Choroid plexus epithelial cell (primary cell): ENCODE measurements at regions not wholly inside any gene's neighbourhood (a gene's known extent, or its start where the extent isn't known, plus 50 kb on each side); places are given as distances from the start of the nearest gene placed in this dataset.

Experiments used
- DNase-seq: peaks from one replicate; pipeline ENCODE4 v3.0.0-alpha.2; 2010; ENCODE audit warnings: low read depth
- H3K4me3 ChIP-seq: 2 replicates; pipeline ENCODE4 v1.5.1; 2011; ENCODE audit warnings: low read depth, mild to moderate bottlenecking, control low read depth, low read length, moderate library complexity
- TF ChIP-seq, protein P1 (sequence below): conservative IDR thresholded peaks from 2 replicates; pipeline ENCODE4 v1.5.1; 2011; ENCODE audit warnings: low read depth, mild to moderate bottlenecking, control low read depth, inconsistent platforms, low read length, moderate library complexity

DNA sequence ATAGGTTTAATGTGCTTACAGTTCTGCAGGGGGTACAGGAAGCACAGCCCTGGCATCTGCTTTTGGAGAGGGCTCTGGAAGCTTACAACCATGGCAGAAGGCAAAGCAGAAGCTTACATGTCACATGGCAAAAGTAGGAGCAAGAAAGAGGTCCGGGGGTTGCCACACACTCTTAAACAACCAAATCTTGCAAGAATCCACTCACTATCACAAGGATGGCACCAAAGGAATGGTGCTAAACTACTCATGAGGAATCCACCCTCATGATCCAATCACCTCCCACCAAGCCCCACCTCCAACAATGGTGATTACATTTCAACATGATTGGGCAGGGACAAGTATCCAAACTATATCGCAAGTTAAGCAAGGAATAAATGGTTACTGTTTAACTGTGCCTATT, 255.8 kb upstream of the AVPR1A start:
- TF ChIP-seq, protein P1, sequence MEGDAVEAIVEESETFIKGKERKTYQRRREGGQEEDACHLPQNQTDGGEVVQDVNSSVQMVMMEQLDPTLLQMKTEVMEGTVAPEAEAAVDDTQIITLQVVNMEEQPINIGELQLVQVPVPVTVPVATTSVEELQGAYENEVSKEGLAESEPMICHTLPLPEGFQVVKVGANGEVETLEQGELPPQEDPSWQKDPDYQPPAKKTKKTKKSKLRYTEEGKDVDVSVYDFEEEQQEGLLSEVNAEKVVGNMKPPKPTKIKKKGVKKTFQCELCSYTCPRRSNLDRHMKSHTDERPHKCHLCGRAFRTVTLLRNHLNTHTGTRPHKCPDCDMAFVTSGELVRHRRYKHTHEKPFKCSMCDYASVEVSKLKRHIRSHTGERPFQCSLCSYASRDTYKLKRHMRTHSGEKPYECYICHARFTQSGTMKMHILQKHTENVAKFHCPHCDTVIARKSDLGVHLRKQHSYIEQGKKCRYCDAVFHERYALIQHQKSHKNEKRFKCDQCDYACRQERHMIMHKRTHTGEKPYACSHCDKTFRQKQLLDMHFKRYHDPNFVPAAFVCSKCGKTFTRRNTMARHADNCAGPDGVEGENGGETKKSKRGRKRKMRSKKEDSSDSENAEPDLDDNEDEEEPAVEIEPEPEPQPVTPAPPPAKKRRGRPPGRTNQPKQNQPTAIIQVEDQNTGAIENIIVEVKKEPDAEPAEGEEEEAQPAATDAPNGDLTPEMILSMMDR, result no peak
- no peak overlapping the region for H3K4me3 ChIP-seq
- DNase-seq, result no peak

DNA sequence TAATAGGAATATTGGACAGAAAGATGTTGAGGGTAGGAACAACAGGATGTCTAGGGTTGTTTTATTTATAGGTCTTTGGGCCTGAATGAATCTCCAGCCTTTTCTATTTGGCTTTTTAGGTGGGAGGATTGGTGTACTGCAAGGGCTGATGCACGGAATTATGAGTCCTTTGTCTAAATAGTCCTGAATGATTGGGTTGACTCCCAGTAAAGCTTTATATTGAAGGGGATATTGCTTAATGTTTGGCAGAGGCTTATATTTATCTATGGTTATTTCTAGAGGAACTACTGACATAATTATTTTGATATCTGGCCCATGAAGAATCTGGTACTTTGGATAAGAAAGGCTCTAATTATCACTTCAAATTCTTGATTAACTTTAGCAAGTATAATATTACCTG, 253.6 kb upstream of the AVPR1A start:
- H3K4me3 ChIP-seq, result no peak overlapping the region
- DNase-seq, result no peak
- TF ChIP-seq, protein P1, result no peak

DNA sequence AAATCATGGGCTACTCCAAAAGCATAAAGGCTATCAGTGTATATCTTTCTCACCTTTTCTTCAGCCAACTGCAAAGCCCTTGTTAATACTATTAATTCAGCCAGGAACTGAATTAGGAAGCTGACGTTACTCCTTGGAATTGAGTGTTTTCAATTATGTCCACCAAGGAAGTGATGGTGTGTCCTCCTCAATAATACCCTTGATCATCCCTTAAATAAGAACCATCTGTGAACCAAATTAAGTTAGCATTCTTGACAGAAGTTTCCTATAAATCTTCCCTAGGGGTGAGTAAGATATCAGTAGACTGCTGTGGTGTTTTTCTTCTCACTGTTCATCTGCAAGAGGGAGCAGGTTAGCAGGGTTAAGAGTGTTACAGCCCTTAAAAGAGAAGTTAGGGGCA, 252.3 kb upstream of the AVPR1A start:
- TF ChIP-seq, protein P1, result no peak
- no peak for DNase-seq
- no peak overlapping the region for H3K4me3 ChIP-seq

DNA sequence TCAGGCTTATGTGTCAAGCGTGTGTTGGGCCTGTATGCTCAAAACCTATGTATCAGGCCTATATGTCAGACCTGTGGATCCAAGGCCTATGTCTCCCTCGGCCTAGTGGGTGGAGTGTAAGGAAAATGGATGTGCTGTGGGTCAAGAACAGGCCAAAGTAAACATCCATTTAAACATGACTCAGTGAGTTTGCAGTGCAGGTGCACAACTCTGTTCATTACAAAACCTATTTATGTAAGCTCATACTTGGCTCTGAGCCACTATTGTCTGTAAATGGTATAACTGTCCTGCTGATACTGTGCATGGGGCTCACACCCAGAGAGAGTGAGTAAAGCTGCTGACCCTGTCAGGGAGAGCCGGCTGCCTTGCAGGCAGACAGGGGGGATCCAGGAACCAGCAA, 249.7 kb upstream of the AVPR1A start:
- H3K4me3 ChIP-seq, result no peak overlapping the region
- peak; percentile 44 for DNase-seq
- TF ChIP-seq, protein P1, result no peak

DNA sequence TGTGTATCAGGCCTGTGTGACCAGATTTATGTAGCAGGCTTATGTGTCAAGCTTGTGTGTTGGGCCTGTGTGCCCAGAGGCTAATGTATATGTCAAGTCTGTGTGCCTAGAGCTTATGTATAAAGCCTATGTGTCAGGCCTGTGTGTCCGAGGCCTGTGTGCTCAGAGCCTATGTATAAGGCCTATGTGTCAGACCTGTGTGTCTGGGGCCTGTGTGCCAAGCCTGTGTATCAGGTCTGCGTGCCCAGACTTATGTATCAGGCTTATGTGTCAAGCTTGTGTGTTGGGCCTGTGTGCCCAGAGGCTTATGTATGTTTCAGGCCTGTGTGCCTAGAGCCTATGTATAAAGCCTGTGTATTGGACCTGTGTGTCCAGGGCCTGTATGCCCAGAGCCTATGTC, 249.3 kb upstream of the AVPR1A start:
- TF ChIP-seq, protein P1, result no peak
- DNase-seq, result no peak
- H3K4me3 ChIP-seq, result no peak overlapping the region

DNA sequence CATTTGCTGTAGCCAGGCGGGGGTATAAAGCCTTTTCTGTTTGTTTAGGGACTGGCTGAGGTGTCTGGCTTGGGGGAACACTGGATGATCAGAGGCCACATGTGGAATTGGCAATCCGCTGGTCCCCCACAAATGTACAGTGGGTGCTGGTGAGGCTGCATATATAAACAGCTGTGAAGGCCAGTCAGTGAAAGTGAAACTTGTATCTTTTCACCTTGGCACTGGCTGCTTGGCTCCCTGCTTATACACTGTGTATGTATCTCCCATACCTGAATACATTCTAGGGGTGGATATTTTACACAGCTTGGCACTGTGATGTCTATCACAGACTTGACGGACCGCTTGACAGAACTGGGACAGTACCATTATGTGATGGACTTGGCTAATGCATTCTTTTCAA, 246.8 kb upstream of the AVPR1A start:
- no peak overlapping the region for H3K4me3 ChIP-seq
- no peak for DNase-seq
- TF ChIP-seq, protein P1, result no peak

DNA sequence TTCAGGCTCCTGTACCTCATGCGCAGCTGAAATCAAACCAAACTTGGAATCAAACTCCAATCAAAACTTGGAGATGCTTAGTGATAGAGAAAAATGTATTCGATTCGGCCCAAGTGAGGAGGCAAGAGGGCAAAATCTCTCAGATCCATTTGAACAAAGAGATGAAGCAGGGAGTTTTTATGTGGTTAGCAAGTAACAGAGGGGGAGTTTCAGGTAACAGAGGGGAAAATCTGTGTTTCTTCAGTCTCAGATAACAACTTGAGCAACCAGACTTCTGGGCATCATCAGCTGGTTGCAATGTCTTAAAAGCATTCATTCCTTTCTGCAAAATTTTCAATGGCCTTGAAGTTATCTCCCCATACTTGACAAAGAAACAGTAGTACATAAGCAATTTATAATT, 245.1 kb upstream of the AVPR1A start:
- H3K4me3 ChIP-seq, result no peak overlapping the region

More for the DNA sequence above, 245.1 kb upstream of the AVPR1A start:
- TF ChIP-seq, protein P1, result no peak
- no peak for DNase-seq
